DOHH2 (cell line): ENCODE measurements at regions not wholly inside any gene's neighbourhood (a gene's known extent, or its start where the extent isn't known, plus 50 kb on each side); places are given as distances from the start of the nearest gene placed in this dataset.

ENCODE experiments used
- H3F3A ChIP-seq: fragments of 200-600 bp; sonication (generic), shearing (Covaris generic); 2 replicates; pipeline ENCODE4 v1.6.0; 2016; ENCODE audit warnings: antibody characterized with exemption, mild to moderate bottlenecking; ENCODE audit not compliant: control insufficient read depth, insufficient read depth
- H3K27ac ChIP-seq: fragments of 200-600 bp; sonication (generic); 2 replicates; pipeline ENCODE4 v1.5.1; 2014; ENCODE audit warnings: low read depth, mild to moderate bottlenecking, low read length, moderate library complexity
- H3K27me3 ChIP-seq: fragments of 200-600 bp; sonication (generic); 2 replicates; pipeline ENCODE4 v1.6.1; 2014; ENCODE audit warnings: mild to moderate bottlenecking, low read length, mixed read lengths; ENCODE audit not compliant: control insufficient read depth
- H3K36me3 ChIP-seq: fragments of 200-600 bp; sonication (generic); 2 replicates; pipeline ENCODE4 v1.6.1; 2014; ENCODE audit warnings: mild to moderate bottlenecking, low read length, moderate library complexity, mixed read lengths; ENCODE audit not compliant: control insufficient read depth
- H3K4me1 ChIP-seq: fragments of 200-600 bp; sonication (generic); 2 replicates; pipeline ENCODE4 v1.6.1; 2014; ENCODE audit warnings: mild to moderate bottlenecking, low read length, mixed read lengths; ENCODE audit not compliant: control insufficient read depth
- H3K4me2 ChIP-seq: fragments of 200-600 bp; sonication (generic); 2 replicates; pipeline ENCODE4 v1.6.0; 2014; ENCODE audit warnings: mild to moderate bottlenecking, low read length, moderate library complexity
- H3K4me3 ChIP-seq: fragments of 200-600 bp; sonication (generic); 2 replicates; pipeline ENCODE4 v1.5.1; 2014; ENCODE audit warnings: mild to moderate bottlenecking, low read length, mixed read lengths
- H3K79me2 ChIP-seq: fragments of 200-600 bp; sonication (generic); 2 replicates; pipeline ENCODE4 v1.6.1; 2014; ENCODE audit warnings: mild to moderate bottlenecking, low read length, mixed read lengths; ENCODE audit not compliant: control insufficient read depth
- H3K9me2 ChIP-seq: fragments of 200-600 bp; sonication (generic); replicated peaks from 2 replicates; pipeline ENCODE4 v1.6.1; 2014; ENCODE audit warnings: mild to moderate bottlenecking, low read length, mixed read lengths; ENCODE audit not compliant: control insufficient read depth
- H3K9me3 ChIP-seq: fragments of 200-600 bp; sonication (generic); 2 replicates; pipeline ENCODE4 v1.6.1; 2014; ENCODE audit warnings: antibody characterized with exemption, low read length, mixed read lengths; ENCODE audit not compliant: control insufficient read depth, insufficient read depth
- H4K20me1 ChIP-seq: fragments of 200-600 bp; sonication (generic); 2 replicates; pipeline ENCODE4 v1.6.0; 2014; ENCODE audit warnings: low read depth, mild to moderate bottlenecking, antibody characterized with exemption, low read length, moderate library complexity; ENCODE audit not compliant: control insufficient read depth, insufficient read depth
- CTCF ChIP-seq: fragments of 200-600 bp; sonication (generic); IDR thresholded peaks from one replicate; pipeline ENCODE4 v1.5.1; 2014; ENCODE audit warnings: antibody characterized with exemption, mild to moderate bottlenecking, low read depth, low read length; ENCODE audit not compliant: poor library complexity, severe bottlenecking
- EZH2phosphoT487 ChIP-seq: fragments of 200-600 bp; sonication (generic); IDR thresholded peaks from 2 replicates; pipeline ENCODE4 v1.6.1; 2017; ENCODE audit warnings: borderline replicate concordance, mild to moderate bottlenecking, antibody characterized with exemption, low read length, moderate library complexity, mixed read lengths

GRCh38 chr1:102751111-102751510, 357.2 kb downstream of the COL11A1 start:
- no peaks in the 10 kb centered on the region for H3K9me3 ChIP-seq
- no peak overlapping the region for H3K27ac ChIP-seq
- TF ChIP-seq EZH2phosphoT487: no peak
- no peak for TF ChIP-seq CTCF
- H3K79me2 ChIP-seq: no peaks in the 10 kb centered on the region
- H3K4me1 ChIP-seq: no peaks in the 10 kb centered on the region
- no peak overlapping the region for H3K4me3 ChIP-seq
- H3K4me2 ChIP-seq: no peak overlapping the region
- H4K20me1 ChIP-seq: no peaks in the 10 kb centered on the region
- H3K27me3 ChIP-seq: no peaks in the 10 kb centered on the region
- no peaks in the 10 kb centered on the region for H3K9me2 ChIP-seq
- H3K36me3 ChIP-seq: no peaks in the 10 kb centered on the region
- no peaks in the 10 kb centered on the region for H3F3A ChIP-seq

- Histone ChIP-seq H3K4me1 (no peaks in the 10 kb centered on the region), H3K27me3 (no peaks in the 10 kb centered on the region), H3K27ac (no peak overlapping the region), H3K9me3 (no peaks in the 10 kb centered on the region), H3K36me3 (no peaks in the 10 kb centered on the region), H3K4me3 (no peak overlapping the region), H3K4me2 (no peak overlapping the region), H3F3A (no peaks in the 10 kb centered on the region), H3K79me2 (no peaks in the 10 kb centered on the region), H4K20me1 (no peaks in the 10 kb centered on the region), H3K9me2 (no peaks in the 10 kb centered on the region)
- TF ChIP-seq CTCF (no peak), EZH2phosphoT487 (no peak)
Observed at GRCh38 chr1:102742426-102742825, 365.9 kb downstream of the COL11A1 start.

DNA sequence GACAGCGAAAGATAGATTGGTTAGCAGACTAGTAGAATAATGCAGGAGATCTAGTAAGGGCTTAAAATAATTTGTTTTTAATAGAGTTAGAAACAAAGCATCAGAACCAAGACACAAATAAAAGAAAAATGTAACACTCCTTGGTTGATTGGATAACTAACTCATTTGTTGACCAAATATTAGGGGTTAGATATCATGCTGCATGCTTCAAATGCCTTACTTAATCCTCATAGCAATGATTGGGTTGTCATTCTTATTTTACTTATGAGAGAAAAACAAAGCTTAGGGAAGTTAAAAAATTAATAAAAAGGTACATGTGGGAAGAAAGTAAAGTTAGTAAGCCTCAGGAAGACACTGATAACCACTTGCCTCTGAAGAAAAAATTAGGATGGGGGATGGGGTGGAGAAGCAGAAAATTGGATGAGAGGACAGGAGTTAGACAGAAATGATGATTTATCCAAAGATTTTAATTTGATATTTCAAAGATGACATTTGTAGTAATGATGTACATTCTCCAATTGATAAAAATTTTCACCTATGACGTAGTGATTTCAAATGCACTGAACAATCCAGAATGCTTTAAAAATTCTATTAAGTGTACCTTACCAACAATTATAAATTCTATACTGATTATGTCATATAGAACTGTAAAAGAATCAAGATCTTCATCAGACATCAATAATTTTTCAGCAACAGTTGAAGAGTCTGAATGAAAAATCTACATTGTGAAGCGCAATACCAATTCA, 374.7 kb downstream of the COL11A1 start:
- H3K4me1 ChIP-seq: no peaks in the 10 kb centered on the region
- H3K9me3 ChIP-seq: no peaks in the 10 kb centered on the region
- no peaks in the 10 kb centered on the region for H3F3A ChIP-seq
- H3K36me3 ChIP-seq: no peaks in the 10 kb centered on the region
- H3K27ac ChIP-seq: no peak overlapping the region
- TF ChIP-seq CTCF (no peak), EZH2phosphoT487 (no peak)
- no peaks in the 10 kb centered on the region for H3K9me2 ChIP-seq
- no peaks in the 10 kb centered on the region for H4K20me1 ChIP-seq
- no peak overlapping the region for H3K4me2 ChIP-seq
- no peak overlapping the region for H3K4me3 ChIP-seq
- H3K27me3 ChIP-seq: no peaks in the 10 kb centered on the region
- no peaks in the 10 kb centered on the region for H3K79me2 ChIP-seq

DNA sequence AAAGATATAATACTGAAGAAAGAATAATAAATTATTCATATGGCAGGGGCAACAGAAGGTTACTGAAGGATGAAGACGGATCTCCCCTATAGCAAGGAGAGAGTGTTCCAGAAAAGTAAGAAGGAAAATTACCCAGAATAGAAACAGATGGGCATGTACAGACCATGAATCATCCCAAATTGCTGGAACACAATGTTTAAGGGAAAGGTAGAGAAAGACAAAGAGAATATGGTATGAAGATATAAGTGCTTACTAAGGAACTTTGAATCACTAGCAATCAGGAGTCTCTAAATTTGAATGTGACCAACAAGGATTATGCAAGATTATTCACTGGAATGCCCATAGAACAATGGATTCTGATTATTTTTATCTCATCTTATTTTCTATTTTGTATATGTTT, 375.4 kb downstream of the COL11A1 start:
- H3K4me3 ChIP-seq: no peak overlapping the region
- H3K9me3 ChIP-seq: no peaks in the 10 kb centered on the region
- H3F3A ChIP-seq: no peaks in the 10 kb centered on the region
- no peak overlapping the region for H3K27ac ChIP-seq
- H4K20me1 ChIP-seq: no peaks in the 10 kb centered on the region
- H3K4me1 ChIP-seq: no peaks in the 10 kb centered on the region
- H3K27me3 ChIP-seq: no peaks in the 10 kb centered on the region
- no peak for TF ChIP-seq CTCF
- TF ChIP-seq EZH2phosphoT487: no peak
- H3K36me3 ChIP-seq: no peaks in the 10 kb centered on the region
- no peaks in the 10 kb centered on the region for H3K9me2 ChIP-seq
- H3K79me2 ChIP-seq: no peaks in the 10 kb centered on the region
- H3K4me2 ChIP-seq: no peak overlapping the region
